CD4-positive, alpha-beta memory T cell (primary cell): ENCODE measurements at regions not wholly inside any gene's neighbourhood (a gene's known extent, or its start where the extent isn't known, plus 50 kb on each side); places are given as distances from the start of the nearest gene placed in this dataset.

Source experiments
- CTCF ChIA-PET: fragments of 350-600 bp; sonication (Branson Sonifier 250); formaldehyde crosslinking; loops from one replicate; lab custom pipeline; 2021; ENCODE audit warnings: inconsistent platforms; ENCODE audit not compliant: partially characterized antibody; lab: Charles Lee
- POLR2A ChIA-PET: fragments of 350-600 bp; sonication (Branson Sonifier 250); formaldehyde crosslinking; loops from one replicate; lab custom pipeline; 2021; ENCODE audit not compliant: partially characterized antibody; lab: Charles Lee
- DNase-seq, 5 donors: peaks; one replicate each; pipeline versions ENCODE4 v3.0.0 to v3.0.0-alpha.2; 2020 to 2022; ENCODE audit warnings: mixed read lengths in 1 of 5
- H3K27ac ChIP-seq: one replicate; pipeline ENCODE4 v1.7.0; 2013; ENCODE audit warnings: low read depth, low read length
- H3K27me3 ChIP-seq: 2 replicates; pipeline ENCODE4 v1.7.0; 2013; ENCODE audit warnings: mild to moderate bottlenecking, low read length, moderate library complexity; ENCODE audit not compliant: insufficient read depth
- H3K36me3 ChIP-seq: 2 replicates; pipeline ENCODE4 v1.7.0; 2013; ENCODE audit warnings: mild to moderate bottlenecking, low read length, moderate library complexity; ENCODE audit not compliant: insufficient read depth
- H3K4me1 ChIP-seq: 2 replicates; pipeline ENCODE4 v1.7.0; 2013; ENCODE audit warnings: mild to moderate bottlenecking, low read length, moderate library complexity; ENCODE audit not compliant: insufficient read depth
- H3K4me3 ChIP-seq, 2 donors: one replicate each; pipeline ENCODE4 v1.7.0; 2013; ENCODE audit warnings: low read length in 2 of 2, mild to moderate bottlenecking in 1 of 2
- H3K9me3 ChIP-seq, 2 donors: one replicate each; pipeline ENCODE4 v1.7.0; 2013; ENCODE audit warnings: low read length in 2 of 2, control low read depth in 1 of 2; ENCODE audit not compliant: control insufficient read depth in 1 of 2
- H3K27ac Mint-ChIP-seq, 7 donors: one replicate each; pipeline ENCODE4 v1.8.0; 2020 to 2021; ENCODE audit warnings: mixed read lengths in 7 of 7, mild to moderate bottlenecking in 6 of 7, inconsistent platforms in 3 of 7, moderate library complexity in 3 of 7
- H3K27me3 Mint-ChIP-seq, 2 donors: one replicate each; pipeline ENCODE4 v1.8.0; 2020 to 2021; ENCODE audit warnings: mixed read lengths in 2 of 2
- H3K36me3 Mint-ChIP-seq, 2 donors: one replicate each; pipeline ENCODE4 v1.8.0; 2020 to 2021; ENCODE audit warnings: mixed read lengths in 2 of 2, inconsistent platforms in 1 of 2, mild to moderate bottlenecking in 1 of 2
- H3K4me1 Mint-ChIP-seq, 4 donors: one replicate each; pipeline ENCODE4 v1.8.0; 2020 to 2021; ENCODE audit warnings: mixed read lengths in 4 of 4, mild to moderate bottlenecking in 1 of 4
- H3K4me3 Mint-ChIP-seq, 8 donors: one replicate each; pipeline ENCODE4 v1.8.0; 2020 to 2021; ENCODE audit warnings: mixed read lengths in 8 of 8, mild to moderate bottlenecking in 7 of 8, moderate library complexity in 6 of 8, inconsistent platforms in 3 of 8
- H3K9me3 Mint-ChIP-seq, 8 donors: one replicate each; pipeline ENCODE4 v1.8.0; 2020 to 2021; ENCODE audit warnings: mixed read lengths in 8 of 8, mild to moderate bottlenecking in 5 of 8, inconsistent platforms in 3 of 8, moderate library complexity in 1 of 8
- intact Hi-C: fragments of 100-400 bp; cut with micrococcal nuclease; formaldehyde crosslinking; loops from one replicate; pipeline ENCODE4 v1.15.1; 2023

DNA sequence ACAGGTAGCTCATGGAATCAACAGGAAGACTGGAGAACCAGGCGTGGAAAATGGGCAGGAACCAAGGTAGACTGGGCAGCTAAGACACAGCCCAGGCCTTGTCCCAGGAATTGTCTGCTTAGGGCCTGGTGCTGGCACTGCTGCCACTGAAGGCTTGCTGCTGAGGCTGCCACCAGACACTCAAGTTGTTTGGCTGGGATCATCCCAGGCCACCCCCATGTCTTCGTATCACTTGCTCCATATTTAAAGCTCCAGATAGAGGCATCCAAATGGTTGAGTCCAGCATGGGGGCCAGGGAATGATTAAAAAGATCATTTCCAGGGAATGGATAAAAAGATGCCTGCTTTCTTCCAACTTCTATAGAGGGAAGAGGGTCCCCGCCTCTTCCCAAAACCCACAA is 107.4 kb upstream of the GADD45A start:
- POLR2A ChIA-PET: no interaction called here
- intact Hi-C loops: no loop called here

GRCh38 chr1:67578397-67579020 is 106.5 kb upstream of the GADD45A start:
- Mint-ChIP-seq H3K4me3 (no peak overlapping the region), H3K36me3 (no peaks in the 10 kb centered on the region), H3K4me1 (no peaks in the 10 kb centered on the region), H3K9me3 (no peaks in the 10 kb centered on the region), H3K27ac (no peak overlapping the region), H3K27me3 (peaks cover 0 to 4% of the 10 kb centered on the region in 2 donors)
- no peak overlapping the region for H3K4me3 ChIP-seq
- no peaks in the 10 kb centered on the region for H3K4me1 ChIP-seq
- intact Hi-C loops: no loop called here
- no peaks in the 10 kb centered on the region for H3K9me3 ChIP-seq
- CTCF ChIA-PET: interaction anchor here (2.3 to 2.6 kb wide), 2 partner anchors 182 to 188 kb away, joined by 9 to 11 read pairs; no protein-coding TSS in a partner anchor
- no peaks in the 10 kb centered on the region for H3K27me3 ChIP-seq
- POLR2A ChIA-PET: no interaction called here
- no peak overlapping the region for H3K27ac ChIP-seq
- H3K36me3 ChIP-seq: no peaks in the 10 kb centered on the region
- no peak for DNase-seq

More for the DNA sequence above, 107.4 kb upstream of the GADD45A start:
- Mint-ChIP-seq H3K36me3 (no peaks in the 10 kb centered on the region), H3K4me1 (no peaks in the 10 kb centered on the region), H3K27me3 (peaks cover 0 to 4% of the 10 kb centered on the region in 2 donors), H3K4me3 (no peak overlapping the region), H3K27ac (no peak overlapping the region), H3K9me3 (no peaks in the 10 kb centered on the region)
- H3K27me3 ChIP-seq: no peaks in the 10 kb centered on the region
- CTCF ChIA-PET: interaction anchor here (2.3 to 2.6 kb wide), 2 partner anchors 182 to 189 kb away, joined by 9 to 11 read pairs; no protein-coding TSS in a partner anchor
- H3K9me3 ChIP-seq: no peaks in the 10 kb centered on the region
- no peak for DNase-seq
- no peak overlapping the region for H3K27ac ChIP-seq
- no peaks in the 10 kb centered on the region for H3K36me3 ChIP-seq
- no peaks in the 10 kb centered on the region for H3K4me1 ChIP-seq
- no peak overlapping the region for H3K4me3 ChIP-seq

GRCh38 chr1:67579623-67580394 is 105.2 kb upstream of the GADD45A start:
- Histone ChIP-seq H3K27me3 (no peaks in the 10 kb centered on the region), H3K4me3 (no peak overlapping the region), H3K9me3 (no peaks in the 10 kb centered on the region), H3K27ac (no peak overlapping the region), H3K4me1 (no peaks in the 10 kb centered on the region), H3K36me3 (no peaks in the 10 kb centered on the region)
- Mint-ChIP-seq H3K4me3 (no peak overlapping the region), H3K36me3 (no peaks in the 10 kb centered on the region), H3K27ac (peak overlapping the region in 1 of 7 donors; percentile 45), H3K9me3 (no peaks in the 10 kb centered on the region), H3K4me1 (no peaks in the 10 kb centered on the region), H3K27me3 (peaks cover 0 to 4% of the 10 kb centered on the region in 2 donors)
- POLR2A ChIA-PET: no interaction called here
- DNase-seq: no peak
- intact Hi-C loops: no loop called here
- CTCF ChIA-PET: interaction anchor here (2.8 kb wide), 1 partner anchor 181 kb away, joined by 12 read pairs; no protein-coding TSS in a partner anchor

- intact Hi-C loops: no loop called here
- Mint-ChIP-seq H3K4me1 (no peaks in the 10 kb centered on the region), H3K36me3 (no peaks in the 10 kb centered on the region), H3K27ac (no peak overlapping the region), H3K9me3 (no peaks in the 10 kb centered on the region), H3K4me3 (no peak overlapping the region), H3K27me3 (peaks cover 0 to 2% of the 10 kb centered on the region in 2 donors)
- ChIA-PET POLR2A (no interaction called here), CTCF (interaction anchor here (1.7 to 2.8 kb wide), 2 partner anchors 20 to 180 kb away, joined by 6 to 12 read pairs; no protein-coding TSS in a partner anchor)
- H3K4me1 ChIP-seq: no peaks in the 10 kb centered on the region
- H3K9me3 ChIP-seq: no peaks in the 10 kb centered on the region
- H3K4me3 ChIP-seq: no peak overlapping the region
- no peak overlapping the region for H3K27ac ChIP-seq
- no peaks in the 10 kb centered on the region for H3K36me3 ChIP-seq
- DNase-seq: no peak
- H3K27me3 ChIP-seq: no peaks in the 10 kb centered on the region
Observed at GRCh38 chr1:67580691-67581403, 104.2 kb upstream of the GADD45A start.

DNA sequence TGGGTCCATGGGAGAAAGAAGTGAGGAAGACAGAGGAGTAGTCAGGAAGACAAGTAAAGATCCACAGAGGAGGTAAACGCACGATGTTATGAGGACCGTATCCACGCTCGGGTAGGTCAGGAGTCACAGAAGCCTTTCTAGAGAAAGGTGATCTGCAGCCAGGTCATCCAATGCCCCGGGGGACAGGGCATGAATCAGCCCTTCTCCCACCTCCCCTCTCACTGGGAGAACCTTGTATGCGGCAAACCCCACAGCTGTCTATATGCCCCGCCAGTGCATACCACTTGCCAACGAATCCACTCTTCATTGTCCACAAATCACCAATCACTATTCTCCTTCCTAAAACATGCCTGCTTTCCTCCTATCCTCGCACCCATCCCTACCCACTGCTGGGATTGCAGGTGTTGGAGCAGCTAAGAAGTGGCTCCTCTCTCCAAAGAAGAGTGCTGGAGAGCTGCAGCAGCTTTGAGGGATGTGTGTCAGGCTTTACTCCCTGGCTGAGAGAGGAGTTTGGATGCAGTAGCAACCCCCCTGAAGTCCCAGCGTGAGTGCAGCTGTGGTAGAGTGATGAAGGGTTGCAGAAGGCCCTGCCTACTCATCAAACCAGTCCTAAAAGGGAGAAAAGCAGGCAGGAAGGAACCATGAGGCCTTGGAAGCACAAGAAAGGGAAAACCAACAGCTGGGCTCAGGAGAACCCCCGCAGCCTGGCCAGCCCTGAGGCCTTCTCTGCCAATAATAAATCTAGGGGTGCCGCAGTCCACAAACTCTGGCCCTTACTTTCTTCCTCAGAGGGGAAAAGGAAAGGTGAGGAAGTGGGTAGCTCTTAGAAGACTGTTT is 102.2 kb upstream of the GADD45A start:
- Mint-ChIP-seq H3K27ac (no peak overlapping the region), H3K27me3 (peaks cover 0 to 2% of the 10 kb centered on the region in 2 donors), H3K4me3 (no peak overlapping the region), H3K4me1 (no peaks in the 10 kb centered on the region), H3K9me3 (no peaks in the 10 kb centered on the region), H3K36me3 (no peaks in the 10 kb centered on the region)
- no peak for DNase-seq
- no peaks in the 10 kb centered on the region for H3K27me3 ChIP-seq
- H3K36me3 ChIP-seq: no peaks in the 10 kb centered on the region
- CTCF ChIA-PET: interaction anchor here (1.0 to 2.8 kb wide), 5 partner anchors 12 to 178 kb away, joined by 3 to 12 read pairs (median 4); no protein-coding TSS in a partner anchor
- intact Hi-C loops: no loop called here
- H3K4me3 ChIP-seq: no peak overlapping the region
- no peaks in the 10 kb centered on the region for H3K4me1 ChIP-seq
- POLR2A ChIA-PET: no interaction called here
- no peak overlapping the region for H3K27ac ChIP-seq
- no peaks in the 10 kb centered on the region for H3K9me3 ChIP-seq

GRCh38 chr1:67583462-67583950 is 101.5 kb upstream of the GADD45A start:
- Histone ChIP-seq H3K27ac (no peak overlapping the region), H3K36me3 (no peaks in the 10 kb centered on the region), H3K4me3 (no peak overlapping the region), H3K9me3 (no peaks in the 10 kb centered on the region), H3K4me1 (no peaks in the 10 kb centered on the region), H3K27me3 (no peaks in the 10 kb centered on the region)
- H3K27me3 Mint-ChIP-seq: peaks cover 0 to 2% of the 10 kb centered on the region in 2 donors
- H3K27ac Mint-ChIP-seq: no peak overlapping the region
- no peak overlapping the region for H3K4me3 Mint-ChIP-seq
- no peaks in the 10 kb centered on the region for H3K4me1 Mint-ChIP-seq
- ChIA-PET CTCF (interaction anchor here (1.1 kb wide), 1 partner anchor 27 kb away, joined by 4 read pairs; no protein-coding TSS in a partner anchor), POLR2A (no interaction called here)
- intact Hi-C loops: no loop called here
- H3K36me3 Mint-ChIP-seq: no peaks in the 10 kb centered on the region
- no peaks in the 10 kb centered on the region for H3K9me3 Mint-ChIP-seq
- DNase-seq: no peak
